Right renal pelvis (tissue), 4 donors: ENCODE measurements at regions not wholly inside any gene's neighbourhood (a gene's known extent, or its start where the extent isn't known, plus 50 kb on each side); places are given as distances from the start of the nearest gene placed in this dataset.
"Not testable (repeated sequence)": the region's sequence is repeated elsewhere in the genome, so short reads cannot be mapped to it uniquely, and the experiment has no call there.

Experiments used
- DNase-seq, 4 donors: peaks; one replicate each; pipeline ENCODE4 v3.0.0-alpha.2; 2013; ENCODE audit warnings: low read depth in 4 of 4, low spot score in 3 of 4, missing footprints in 1 of 4

DNA sequence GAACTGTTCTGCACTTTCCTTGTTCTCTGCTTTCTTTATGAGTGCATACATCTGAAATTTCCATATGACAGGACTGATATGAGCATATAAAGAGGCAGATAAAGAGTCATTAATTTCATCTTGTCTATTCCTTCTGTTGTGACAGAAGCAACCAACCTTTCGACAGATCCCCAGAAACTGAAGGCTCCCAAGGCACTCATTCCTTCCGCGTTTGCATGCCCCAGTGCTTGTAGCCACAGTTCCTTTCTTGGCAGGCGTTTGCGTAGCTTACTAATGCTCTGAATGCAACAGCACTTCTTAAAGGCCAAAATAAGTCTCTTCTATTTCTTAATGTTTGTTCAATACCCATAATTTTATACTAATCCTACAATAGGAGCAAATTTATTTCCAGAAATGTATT is 94.0 kb upstream of the TBL1X start:
- DNase-seq: no peak

- no peak for DNase-seq
These were observed 92.0 kb upstream of the TBL1X start for GRCh38 chrX:9372866-9373265.

- DNase-seq: no peak
These were observed 91.1 kb upstream of the TBL1X start for GRCh38 chrX:9373789-9374188.

DNA sequence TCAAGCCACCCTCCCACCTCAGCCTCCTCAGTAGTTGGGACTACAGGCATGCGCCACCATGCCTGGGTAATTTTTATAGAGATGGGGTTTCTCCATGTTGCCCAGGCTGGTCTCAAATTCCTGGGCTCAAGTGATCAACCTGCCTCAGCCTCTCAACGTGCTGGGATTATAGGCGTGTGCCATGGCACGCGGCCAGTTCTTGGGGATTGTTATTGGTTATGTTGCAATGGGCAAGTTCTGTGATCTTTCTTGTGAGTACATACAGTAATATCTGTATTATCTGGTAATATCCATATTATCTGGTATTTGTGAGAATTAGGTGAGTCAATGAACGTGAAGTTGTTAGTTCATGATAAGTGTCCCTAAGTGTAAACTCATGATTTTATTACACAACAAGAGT is 90.3 kb upstream of the TBL1X start:
- DNase-seq: no peak

DNA sequence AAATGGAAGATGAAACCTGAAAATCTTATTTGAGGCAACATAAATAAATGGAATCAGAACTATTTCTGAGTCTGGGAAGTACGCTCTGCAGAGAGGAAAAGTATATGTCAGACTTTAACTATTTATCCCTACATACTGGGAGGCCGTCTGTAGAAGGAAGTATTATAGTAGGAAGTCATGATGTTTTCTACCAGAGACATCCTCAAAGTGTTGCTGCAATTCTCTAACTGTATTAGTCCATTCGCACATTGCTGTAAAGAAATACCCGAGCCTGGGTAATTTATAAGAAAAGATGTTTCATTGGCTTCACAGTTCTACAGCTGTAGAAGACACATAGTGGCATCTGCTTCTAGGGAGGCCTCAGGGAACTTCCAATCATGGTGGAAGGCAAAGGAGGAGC is 88.7 kb upstream of the TBL1X start:
- no peak for DNase-seq

DNA sequence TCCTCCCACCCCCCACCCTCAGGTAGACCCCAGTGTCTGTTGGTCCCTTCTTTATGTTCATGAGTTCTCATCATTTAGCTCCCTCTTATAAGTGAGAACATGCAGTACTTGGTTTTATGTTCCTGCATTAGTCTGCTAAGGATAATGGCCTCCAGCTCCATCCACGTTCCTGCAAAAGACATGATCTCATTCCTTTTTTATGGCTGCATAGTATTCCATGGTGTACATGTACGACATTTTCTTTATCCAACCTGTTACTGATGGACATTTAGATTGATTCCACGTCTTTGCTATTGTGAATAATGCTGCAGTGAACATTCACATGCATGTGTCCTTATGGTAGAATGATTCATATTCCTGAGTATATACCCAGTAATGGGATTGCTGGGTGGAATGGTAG is 87.6 kb upstream of the TBL1X start:
- not testable (repeated sequence) for DNase-seq

DNA sequence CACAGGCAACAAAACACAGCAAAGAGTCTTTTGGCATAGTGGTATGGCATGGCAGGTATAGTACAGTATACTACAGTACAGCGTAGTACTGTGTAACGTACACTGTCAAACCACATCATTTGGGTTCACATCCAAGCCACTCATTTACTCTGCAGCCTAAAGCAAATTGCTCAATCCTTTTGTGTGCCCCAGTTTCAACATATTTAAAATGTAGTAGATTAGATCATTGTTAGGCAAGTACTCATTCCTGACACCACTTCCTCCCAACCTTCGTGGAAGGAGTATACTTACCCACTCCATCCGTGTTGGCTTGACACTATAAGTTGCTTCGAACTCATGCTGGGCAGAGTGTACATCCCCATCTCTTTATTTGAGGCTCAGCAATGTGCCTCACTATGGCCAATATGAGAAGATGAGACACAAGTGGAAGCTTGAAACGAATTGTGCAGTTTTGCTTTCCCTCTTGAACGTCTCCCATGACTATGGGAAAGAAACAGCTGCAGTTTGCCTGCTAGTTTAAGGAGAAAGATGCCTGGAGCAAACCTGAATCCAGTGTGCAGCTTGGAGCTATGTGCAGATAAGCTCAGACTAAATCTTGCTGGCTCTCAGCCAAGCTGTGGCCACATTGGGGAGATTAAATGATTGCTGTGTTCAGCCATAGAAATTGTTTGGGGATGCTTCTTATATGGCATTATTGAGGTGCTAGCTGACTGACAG is 85.7 kb upstream of the TBL1X start:
- no peak for DNase-seq

DNA sequence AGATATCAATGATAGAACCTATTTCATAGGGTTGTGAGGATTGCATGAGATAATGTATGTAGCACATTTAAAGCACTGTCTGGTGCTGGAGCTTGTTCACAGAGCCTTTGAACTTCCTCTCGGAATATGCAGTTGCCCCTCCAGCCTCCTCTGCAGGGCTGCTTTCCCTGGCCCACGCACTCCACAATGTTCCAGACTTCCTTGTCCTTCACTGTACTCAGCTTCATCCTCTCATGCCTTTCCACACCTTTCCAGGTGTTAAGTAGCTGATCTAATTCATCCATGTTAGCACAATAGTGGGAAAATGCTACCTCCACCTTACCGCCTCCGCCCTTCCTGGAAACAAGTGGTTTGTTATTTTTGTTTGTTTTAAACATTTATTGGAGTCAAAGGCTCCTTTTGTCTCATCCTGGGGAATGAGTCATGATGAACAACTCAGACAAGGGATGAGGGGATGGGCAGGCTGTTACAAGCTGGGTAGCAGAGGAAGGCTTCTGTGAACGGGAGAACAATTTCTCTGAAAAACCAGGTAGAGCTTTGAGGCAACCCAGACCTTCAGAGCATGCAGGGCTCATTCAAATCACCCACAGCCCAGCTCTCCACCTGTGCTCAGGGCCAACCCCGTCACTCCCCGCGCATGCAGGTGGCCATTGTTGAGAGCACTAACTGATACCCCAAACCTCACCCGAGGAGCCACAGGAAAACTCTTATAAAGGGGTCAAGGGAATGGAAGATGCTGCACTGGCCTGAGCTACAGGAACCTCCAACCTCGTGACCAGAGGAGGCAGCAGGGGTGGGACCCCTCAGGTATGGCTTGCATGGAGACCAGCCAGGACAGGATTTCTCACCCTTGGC is 84.9 kb upstream of the TBL1X start:
- DNase-seq: no peak

- no peak for DNase-seq
These were observed 81.2 kb upstream of the TBL1X start for GRCh38 chrX:9383655-9384054.

DNA sequence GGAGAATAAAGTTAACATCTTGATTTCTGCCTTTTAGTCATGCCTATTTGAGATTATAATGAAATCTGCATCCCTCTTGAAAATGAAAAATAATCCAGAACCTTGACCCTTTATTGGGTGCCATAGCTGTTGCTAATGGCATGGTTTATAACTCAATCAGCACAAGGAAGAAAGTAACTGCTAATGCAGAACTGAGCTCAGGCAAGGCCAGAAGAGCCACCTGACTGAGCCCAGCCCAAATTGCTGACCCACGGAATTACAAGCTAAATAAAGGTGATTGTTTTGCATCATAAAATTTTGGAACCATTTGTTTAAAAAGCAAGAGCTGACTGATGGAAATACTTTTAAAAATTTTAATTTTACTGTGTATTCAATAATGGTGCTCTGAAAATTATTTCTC is 76.4 kb upstream of the TBL1X start:
- DNase-seq: no peak

DNA sequence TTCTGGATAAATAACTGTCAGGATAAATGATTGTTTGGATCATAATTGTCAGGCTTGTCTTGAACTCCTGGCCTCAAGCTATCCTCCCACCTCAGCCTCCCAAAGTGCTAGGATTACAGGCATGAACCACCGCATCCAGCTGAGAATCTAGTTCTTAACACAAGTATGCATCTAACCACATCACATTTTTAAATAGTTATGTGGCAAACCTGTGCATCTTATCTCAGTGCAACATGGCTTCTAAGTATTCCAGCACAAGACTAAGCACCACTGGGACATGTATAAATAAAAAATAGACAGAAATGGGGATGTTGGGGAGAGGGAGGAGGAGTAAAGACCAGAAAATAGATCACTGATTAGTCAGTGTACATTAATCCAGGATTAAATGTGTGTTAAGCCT is 74.7 kb upstream of the TBL1X start:
- DNase-seq: no peak

DNA sequence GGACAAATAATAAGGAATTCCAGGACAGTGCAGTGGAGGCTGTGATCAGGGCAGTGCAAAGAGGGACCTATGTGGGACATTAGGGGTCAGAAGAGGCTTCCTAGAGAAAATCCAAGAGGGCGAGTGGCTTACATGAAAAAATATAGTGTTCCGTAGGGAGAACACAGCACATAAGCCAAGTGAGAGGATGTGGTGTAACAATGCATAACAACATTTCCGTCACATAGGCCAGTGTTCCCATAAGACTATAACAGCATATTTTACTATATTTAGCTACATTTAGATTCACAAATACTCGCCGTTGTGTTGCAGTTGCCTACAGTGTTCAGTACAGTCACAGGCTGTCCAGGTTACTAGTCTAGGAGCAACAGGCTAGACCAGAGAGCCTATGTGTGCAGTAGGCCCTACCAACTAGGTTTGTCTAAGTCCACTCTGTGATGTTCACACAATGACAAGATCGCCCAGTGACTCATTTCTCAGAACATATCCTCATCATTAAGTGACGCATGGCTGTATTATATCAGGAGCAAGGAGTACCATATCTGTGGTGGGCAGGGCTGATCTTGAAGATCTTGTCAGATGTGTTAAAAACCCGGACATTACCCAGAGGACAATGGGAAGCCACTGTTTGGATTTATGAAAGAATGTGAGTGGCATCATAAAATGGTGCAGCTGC is 74.0 kb upstream of the TBL1X start:
- no peak for DNase-seq

DNA sequence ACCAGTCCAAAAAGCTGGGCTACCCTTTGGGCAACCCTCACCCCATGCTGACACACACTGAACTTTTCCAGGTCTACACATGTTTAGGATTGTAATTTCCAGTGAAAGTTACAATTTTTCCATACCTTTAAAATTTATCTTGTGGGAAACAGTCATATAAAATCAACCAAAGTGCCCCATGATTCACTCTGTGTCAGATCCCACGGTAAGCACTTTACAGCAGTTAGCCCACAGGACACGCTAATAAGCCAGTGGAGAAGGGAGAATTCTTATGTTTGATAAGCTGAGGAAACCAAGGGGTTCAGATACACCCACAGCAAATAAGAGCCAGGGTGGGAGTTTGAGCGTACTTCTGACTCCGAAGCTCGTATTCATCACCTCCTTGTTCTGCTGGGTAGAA is 72.4 kb upstream of the TBL1X start:
- no peak for DNase-seq

DNA sequence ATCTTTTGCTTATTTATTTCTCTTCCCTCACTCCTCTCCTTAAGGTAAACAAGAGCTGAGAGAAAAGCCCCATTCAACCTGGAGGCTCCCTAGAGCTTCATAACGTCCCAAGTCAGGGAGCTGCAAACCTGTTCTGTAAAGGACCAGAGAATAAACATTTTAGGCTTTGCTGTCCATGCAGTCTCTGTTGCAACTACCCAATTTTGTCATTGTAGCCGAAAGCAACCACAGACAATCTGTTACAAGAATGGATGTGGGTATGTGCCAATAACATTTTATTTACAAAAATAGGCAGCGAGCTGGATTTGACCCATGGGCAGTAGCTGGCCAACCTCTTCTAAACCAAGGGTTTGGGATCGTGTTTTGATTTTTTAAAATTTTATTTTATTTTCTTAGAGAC is 71.3 kb upstream of the TBL1X start:
- DNase-seq: no peak

- DNase-seq: no peak
These were observed 70.6 kb upstream of the TBL1X start for GRCh38 chrX:9394212-9394611.

GRCh38 chrX:9396930-9397329 is 67.9 kb upstream of the TBL1X start:
- DNase-seq: peak in 1 of 4 donors; percentile 5

DNA sequence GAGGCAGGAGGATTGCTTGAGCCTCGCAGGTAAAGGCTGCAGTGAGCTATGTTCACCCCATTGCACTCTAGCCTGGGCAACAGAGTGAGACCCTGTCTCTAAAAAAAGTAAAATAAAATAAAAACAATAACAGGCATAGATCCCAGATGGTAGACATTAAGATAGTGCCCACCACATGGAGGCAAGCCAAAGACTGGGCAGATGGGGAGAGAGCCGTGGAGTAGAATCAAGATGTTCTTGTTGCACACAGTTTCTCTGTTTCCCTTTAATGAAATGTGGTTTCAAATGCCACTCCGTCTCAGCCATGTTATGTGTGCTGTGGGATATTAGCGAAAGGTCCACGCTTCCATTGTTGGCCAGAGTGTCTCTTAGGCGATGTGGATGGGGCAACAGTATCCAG is 63.8 kb upstream of the TBL1X start:
- DNase-seq: no peak

GRCh38 chrX:9403374-9403773 is 61.5 kb upstream of the TBL1X start:
- DNase-seq: no peak

- DNase-seq: not testable (repeated sequence)
These were observed 59.2 kb upstream of the TBL1X start for GRCh38 chrX:9405635-9406034.

GRCh38 chrX:9410889-9411288 is 54.0 kb upstream of the TBL1X start:
- not testable (repeated sequence) for DNase-seq

DNA sequence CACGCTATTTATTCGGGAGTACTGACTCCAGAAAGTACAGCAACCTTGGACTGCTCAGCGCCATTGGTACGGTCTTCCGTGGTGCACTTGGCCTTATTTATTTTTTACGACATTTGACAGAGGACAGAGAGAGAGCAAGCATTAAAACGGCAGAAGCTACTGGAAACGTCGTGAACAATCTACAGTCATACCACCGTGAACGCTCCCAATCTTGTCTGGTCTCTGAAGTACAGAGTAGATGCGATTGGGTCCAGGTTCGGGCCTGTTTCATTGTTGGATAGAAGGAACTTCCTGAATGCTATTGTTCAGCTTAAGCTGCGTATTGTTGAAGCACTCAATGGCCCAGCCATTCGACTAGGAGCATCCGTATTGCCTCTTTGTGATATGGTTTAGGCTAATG is 53.2 kb upstream of the TBL1X start:
- DNase-seq: not testable (repeated sequence)

GRCh38 chrX:9414416-9414815 is 50.4 kb upstream of the TBL1X start:
- DNase-seq: no peak
